ENCODE measurements at regions not wholly inside any gene's neighbourhood (a gene's known extent, or its start where the extent isn't known, plus 50 kb on each side); places are given as distances from the start of the nearest gene placed in this dataset.
"Not testable (repeated sequence)": the region's sequence is repeated elsewhere in the genome, so short reads cannot be mapped to it uniquely, and the experiment has no call there.

DNA sequence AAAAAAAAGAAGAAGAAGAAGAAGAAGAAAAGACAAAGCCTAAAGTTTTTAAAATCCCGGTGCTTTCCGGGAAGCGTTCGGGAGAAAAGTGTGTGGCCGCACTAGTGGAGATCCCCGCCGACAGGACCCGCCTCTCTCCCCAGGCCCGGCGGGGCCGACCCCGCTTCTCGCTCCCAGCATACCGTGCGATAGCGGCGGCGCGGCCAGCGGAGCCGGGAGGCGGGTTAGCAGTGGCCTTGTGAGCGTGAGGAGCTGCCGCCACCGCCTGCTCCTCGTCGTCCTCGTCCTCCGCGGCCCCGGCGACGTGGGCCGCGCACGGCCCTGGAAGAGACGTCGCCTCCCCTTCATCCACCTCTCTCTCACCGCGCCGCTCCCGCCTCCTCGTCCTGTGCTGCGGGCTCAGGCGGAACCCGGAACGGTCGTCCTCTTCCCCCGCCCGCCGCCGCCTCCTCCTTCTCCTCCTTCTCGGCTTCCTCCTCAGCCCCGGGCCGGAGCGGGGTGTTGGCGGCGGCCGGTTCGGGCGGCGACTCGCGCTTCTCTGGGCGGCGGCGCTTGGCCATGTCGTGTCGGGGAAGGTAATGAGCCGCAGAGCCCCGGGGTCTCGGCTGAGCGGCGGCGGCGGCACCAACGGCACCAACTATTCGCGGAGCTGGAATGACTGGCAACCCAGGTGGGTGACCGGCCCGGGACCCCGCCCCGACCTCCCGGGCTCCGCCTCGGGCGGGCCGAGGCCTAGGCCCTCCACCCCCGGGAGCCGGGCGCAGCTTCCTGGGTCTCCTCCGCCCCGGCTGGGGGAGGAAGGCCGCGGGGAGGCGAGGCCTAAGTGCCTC is 62.6 kb upstream of the CDR2 start:
- peak; percentile 64; the same call in 1 of the 2 replicates for TF ChIP-seq POLR2AphosphoS5 (IDR thresholded peaks at IDR 0.05; ENCODE audit: low read depth)
- peak; percentile 55 to 79 for DNase-seq (ENCODE audit: low read depth in 1 of 2, low spot score in 1 of 2)
- Histone ChIP-seq H3K4me3 (replicated peaks; ENCODE audit: insufficient read depth, low read length) (peak overlapping the region; percentile 59), H3K27ac (replicated peaks) (peak overlapping the region; percentile 89)
- not testable (repeated sequence) for H3K27me3 ChIP-seq (ENCODE audit: insufficient read depth, poor library complexity, severe bottlenecking)

DNA sequence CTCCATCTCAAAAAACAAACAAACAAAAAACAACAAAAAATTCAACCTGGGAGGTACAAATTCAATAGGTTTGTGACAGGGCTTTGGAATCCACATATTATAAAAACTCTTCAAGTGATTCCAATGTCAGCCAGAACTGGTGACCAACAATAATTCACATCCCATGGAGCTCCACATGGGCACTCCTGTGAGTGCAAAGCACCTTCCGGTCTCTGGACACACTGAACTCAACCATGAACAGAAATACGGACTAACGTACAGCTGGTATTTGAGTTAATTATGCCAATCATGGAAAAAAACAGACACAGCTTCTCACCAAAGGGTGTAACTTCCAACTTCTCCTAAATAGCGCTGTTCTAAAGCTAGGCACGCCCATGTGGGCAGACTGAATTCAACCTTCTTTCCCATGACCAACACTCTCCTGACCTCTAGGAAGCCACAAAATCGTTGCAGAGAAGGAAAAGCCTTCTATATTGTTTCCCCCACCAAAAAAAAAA is 62.0 kb upstream of the CDR2 start:
- H3K27me3 ChIP-seq (ENCODE audit: insufficient read depth, poor library complexity, severe bottlenecking); DNase-seq (ENCODE audit: low read depth in 1 of 2, low spot score in 1 of 2): not testable (repeated sequence)
- Histone ChIP-seq H3K4me3 (replicated peaks; ENCODE audit: insufficient read depth, low read length) (peak overlapping the region; percentile 59), H3K27ac (replicated peaks) (peak overlapping the region; percentile 89)

DNA sequence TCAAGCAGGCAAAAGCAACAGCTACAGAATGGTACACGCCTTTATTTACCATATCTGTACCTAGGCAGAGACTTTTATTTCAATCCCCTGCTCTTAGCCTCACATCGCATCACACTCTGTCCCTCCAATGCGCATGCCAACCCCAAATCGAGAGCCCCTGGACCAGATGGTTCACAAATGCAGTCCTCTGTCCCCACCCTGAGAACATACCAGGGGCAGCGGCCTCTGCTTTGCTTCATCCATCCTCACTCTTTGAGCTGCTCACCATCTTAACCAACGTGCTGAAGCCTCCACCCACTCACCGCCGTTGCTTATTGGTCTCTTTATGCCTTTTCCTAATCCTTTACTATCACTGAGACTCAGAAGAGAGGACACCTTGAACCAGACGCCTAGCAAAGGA is 56.9 kb upstream of the CDR2 start:
- not testable (repeated sequence) for DNase-seq (ENCODE audit: low read depth in 1 of 2, low spot score in 1 of 2); H3K27me3 ChIP-seq (ENCODE audit: insufficient read depth, poor library complexity, severe bottlenecking); H3K27ac ChIP-seq (replicated peaks); H3K4me3 ChIP-seq (replicated peaks; ENCODE audit: insufficient read depth, low read length)

DNA sequence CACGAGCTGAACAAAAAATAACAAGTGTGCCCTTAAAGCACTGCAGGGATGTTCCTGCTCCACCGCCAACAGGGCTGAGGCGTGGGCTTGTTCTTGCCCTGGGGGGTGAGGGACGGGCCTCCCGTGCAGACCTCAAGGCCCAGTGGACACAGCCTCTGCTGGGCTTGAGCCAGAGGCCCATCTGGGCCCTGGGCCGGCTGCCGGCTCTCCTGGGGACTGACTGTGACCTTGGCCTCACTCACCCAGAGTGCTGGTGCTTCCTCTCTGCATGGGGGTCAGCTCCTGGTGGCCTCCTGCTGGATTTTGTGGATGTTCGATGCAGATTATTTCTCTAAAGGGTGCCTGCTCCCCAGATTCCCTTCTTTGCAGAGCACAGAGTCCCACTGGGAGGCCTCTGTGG is 54.2 kb upstream of the CDR2 start:
- no peak for DNase-seq (ENCODE audit: low read depth in 1 of 2, low spot score in 1 of 2)
- no peak overlapping the region for H3K27ac ChIP-seq (replicated peaks)
- no peaks in the 10 kb centered on the region for H3K27me3 ChIP-seq (ENCODE audit: insufficient read depth, poor library complexity, severe bottlenecking)
- no peak overlapping the region for H3K4me3 ChIP-seq (replicated peaks; ENCODE audit: insufficient read depth, low read length)
- TF ChIP-seq, protein P1, sequence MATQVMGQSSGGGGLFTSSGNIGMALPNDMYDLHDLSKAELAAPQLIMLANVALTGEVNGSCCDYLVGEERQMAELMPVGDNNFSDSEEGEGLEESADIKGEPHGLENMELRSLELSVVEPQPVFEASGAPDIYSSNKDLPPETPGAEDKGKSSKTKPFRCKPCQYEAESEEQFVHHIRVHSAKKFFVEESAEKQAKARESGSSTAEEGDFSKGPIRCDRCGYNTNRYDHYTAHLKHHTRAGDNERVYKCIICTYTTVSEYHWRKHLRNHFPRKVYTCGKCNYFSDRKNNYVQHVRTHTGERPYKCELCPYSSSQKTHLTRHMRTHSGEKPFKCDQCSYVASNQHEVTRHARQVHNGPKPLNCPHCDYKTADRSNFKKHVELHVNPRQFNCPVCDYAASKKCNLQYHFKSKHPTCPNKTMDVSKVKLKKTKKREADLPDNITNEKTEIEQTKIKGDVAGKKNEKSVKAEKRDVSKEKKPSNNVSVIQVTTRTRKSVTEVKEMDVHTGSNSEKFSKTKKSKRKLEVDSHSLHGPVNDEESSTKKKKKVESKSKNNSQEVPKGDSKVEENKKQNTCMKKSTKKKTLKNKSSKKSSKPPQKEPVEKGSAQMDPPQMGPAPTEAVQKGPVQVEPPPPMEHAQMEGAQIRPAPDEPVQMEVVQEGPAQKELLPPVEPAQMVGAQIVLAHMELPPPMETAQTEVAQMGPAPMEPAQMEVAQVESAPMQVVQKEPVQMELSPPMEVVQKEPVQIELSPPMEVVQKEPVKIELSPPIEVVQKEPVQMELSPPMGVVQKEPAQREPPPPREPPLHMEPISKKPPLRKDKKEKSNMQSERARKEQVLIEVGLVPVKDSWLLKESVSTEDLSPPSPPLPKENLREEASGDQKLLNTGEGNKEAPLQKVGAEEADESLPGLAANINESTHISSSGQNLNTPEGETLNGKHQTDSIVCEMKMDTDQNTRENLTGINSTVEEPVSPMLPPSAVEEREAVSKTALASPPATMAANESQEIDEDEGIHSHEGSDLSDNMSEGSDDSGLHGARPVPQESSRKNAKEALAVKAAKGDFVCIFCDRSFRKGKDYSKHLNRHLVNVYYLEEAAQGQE (IDR thresholded peaks at IDR 0.05; ENCODE audit: insufficient replicate concordance, low read depth): no peak
- TF ChIP-seq POLR2AphosphoS5 (IDR thresholded peaks at IDR 0.05; ENCODE audit: low read depth) (no peak), GABPA (IDR thresholded peaks at IDR 0.05; ENCODE audit: low read depth) (no peak), SPI1 (IDR thresholded peaks at IDR 0.05; ENCODE audit: borderline replicate concordance, low read depth) (no peak)
- TF ChIP-seq, protein P2, sequence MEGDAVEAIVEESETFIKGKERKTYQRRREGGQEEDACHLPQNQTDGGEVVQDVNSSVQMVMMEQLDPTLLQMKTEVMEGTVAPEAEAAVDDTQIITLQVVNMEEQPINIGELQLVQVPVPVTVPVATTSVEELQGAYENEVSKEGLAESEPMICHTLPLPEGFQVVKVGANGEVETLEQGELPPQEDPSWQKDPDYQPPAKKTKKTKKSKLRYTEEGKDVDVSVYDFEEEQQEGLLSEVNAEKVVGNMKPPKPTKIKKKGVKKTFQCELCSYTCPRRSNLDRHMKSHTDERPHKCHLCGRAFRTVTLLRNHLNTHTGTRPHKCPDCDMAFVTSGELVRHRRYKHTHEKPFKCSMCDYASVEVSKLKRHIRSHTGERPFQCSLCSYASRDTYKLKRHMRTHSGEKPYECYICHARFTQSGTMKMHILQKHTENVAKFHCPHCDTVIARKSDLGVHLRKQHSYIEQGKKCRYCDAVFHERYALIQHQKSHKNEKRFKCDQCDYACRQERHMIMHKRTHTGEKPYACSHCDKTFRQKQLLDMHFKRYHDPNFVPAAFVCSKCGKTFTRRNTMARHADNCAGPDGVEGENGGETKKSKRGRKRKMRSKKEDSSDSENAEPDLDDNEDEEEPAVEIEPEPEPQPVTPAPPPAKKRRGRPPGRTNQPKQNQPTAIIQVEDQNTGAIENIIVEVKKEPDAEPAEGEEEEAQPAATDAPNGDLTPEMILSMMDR (IDR thresholded peaks at IDR 0.05; ENCODE audit: insufficient read depth, low read length): no peak

DNA sequence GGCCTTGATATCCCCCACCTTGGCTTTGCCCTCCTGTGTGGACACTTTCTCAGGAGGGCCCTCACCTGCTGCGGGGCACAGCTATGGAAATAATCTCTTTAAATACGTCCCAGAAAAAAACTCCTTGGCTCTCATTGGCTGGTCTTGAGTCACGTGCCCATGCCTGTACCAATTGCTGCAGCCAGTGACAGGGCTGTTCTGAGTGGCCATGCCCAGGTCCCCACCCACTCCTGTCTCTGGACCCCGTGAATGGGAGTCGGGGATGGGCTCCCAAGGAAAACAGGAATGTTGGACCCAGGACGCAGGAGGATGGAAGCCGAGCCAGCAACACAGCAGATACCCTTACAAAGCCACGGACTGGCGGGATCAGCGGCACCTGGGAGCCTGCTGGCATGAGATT is 53.1 kb upstream of the CDR2 start:
- DNase-seq (ENCODE audit: low read depth in 1 of 2, low spot score in 1 of 2): no peak
- TF ChIP-seq, protein P2 (IDR thresholded peaks at IDR 0.05; ENCODE audit: insufficient read depth, low read length): no peak
- Histone ChIP-seq H3K27ac (replicated peaks) (no peak overlapping the region), H3K4me3 (replicated peaks; ENCODE audit: insufficient read depth, low read length) (no peak overlapping the region), H3K27me3 (ENCODE audit: insufficient read depth, poor library complexity, severe bottlenecking) (no peaks in the 10 kb centered on the region)

DNA sequence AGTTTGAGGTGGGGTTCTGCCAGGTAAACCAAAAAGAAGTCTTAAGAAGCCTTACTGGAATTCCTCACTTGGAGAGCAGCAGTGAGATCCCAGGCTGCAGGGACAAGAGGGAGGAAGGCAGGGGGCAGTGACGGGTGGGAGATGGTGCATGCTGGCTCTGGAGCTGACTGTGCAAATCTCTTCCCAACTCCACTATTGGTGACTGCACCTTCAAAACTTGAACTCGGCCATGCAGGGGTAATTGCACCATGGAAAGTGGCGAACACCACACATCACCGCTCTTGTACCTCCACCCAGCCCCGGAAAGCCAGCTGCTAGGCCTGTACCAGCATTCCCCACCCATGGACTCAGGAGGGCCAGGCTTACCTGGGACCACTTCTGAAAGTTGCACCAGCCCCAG is 51.4 kb upstream of the CDR2 start:
- no peak overlapping the region for H3K4me3 ChIP-seq (replicated peaks; ENCODE audit: insufficient read depth, low read length)
- H3K27me3 ChIP-seq (ENCODE audit: insufficient read depth, poor library complexity, severe bottlenecking): no peaks in the 10 kb centered on the region
- no peak overlapping the region for H3K27ac ChIP-seq (replicated peaks)
- TF ChIP-seq, protein P2 (IDR thresholded peaks at IDR 0.05; ENCODE audit: insufficient read depth, low read length): no peak
- TF ChIP-seq GABPA (IDR thresholded peaks at IDR 0.05; ENCODE audit: low read depth): no peak
- TF ChIP-seq, protein P1 (IDR thresholded peaks at IDR 0.05; ENCODE audit: insufficient replicate concordance, low read depth): no peak
- TF ChIP-seq POLR2AphosphoS5 (IDR thresholded peaks at IDR 0.05; ENCODE audit: low read depth): no peak
- no peak for TF ChIP-seq SPI1 (IDR thresholded peaks at IDR 0.05; ENCODE audit: borderline replicate concordance, low read depth)
- DNase-seq (ENCODE audit: low read depth in 1 of 2, low spot score in 1 of 2): no peak

Measured in HL-60 (cell line).